IMR-90 (cell line): ENCODE measurements at regions not wholly inside any gene's neighbourhood (a gene's known extent, or its start where the extent isn't known, plus 50 kb on each side); places are given as distances from the start of the nearest gene placed in this dataset.

Source experiments
- ATAC-seq: fragments of 200-7000 bp; cut with Tn5 transposase; 2 replicates; pipeline ENCODE4 v1.9.1; 2020; ENCODE audit warnings: low read depth, mild to moderate bottlenecking, moderate library complexity
- BruUV-seq: library from RNA; stranded (reverse); fragments of 400-500 nt; replicated peaks from 2 replicates; lab custom pipeline; 2021; lab: Mats Ljungman, UMichigan
- CTCF ChIA-PET: fragments of 300-600 bp; formaldehyde crosslinking; extraction: SDS; loops from one replicate; lab custom pipeline; 2021; ENCODE audit warnings: antibody characterized with exemption; lab: Yijun Ruan, JAX
- POLR2A ChIA-PET: fragments of 300-600 bp; sonication (Branson Sonifier 250); formaldehyde crosslinking; loops from one replicate; lab custom pipeline; 2022; ENCODE audit warnings: antibody characterized with exemption; ENCODE audit not compliant: unreplicated experiment; lab: Charles Lee
- DNase-seq: peaks from one replicate; pipeline ENCODE4 v3.0.0; 2013
- H2AFZ ChIP-seq: replicated peaks from 2 replicates; pipeline ENCODE3; 2013; ENCODE audit warnings: low read length, mild to moderate bottlenecking; ENCODE audit not compliant: poor library complexity
- H2AK5ac ChIP-seq: 2 replicates; pipeline ENCODE4 v1.6.1; 2013; ENCODE audit warnings: low read depth, low read length, inconsistent platforms
- H2AK9ac ChIP-seq: replicated peaks from 2 replicates; pipeline ENCODE3; 2013; ENCODE audit warnings: mild to moderate bottlenecking, low read depth, low read length, moderate library complexity; ENCODE audit not compliant: poor library complexity
- H2BK120ac ChIP-seq: 2 replicates; pipeline ENCODE4 v1.6.1; 2013; ENCODE audit warnings: low read depth, low read length, inconsistent platforms
- H2BK15ac ChIP-seq: 3 replicates; pipeline ENCODE4 v1.6.1; 2013; ENCODE audit warnings: low read depth, low read length, inconsistent platforms
- H2BK20ac ChIP-seq: 2 replicates; pipeline ENCODE4 v1.6.1; 2013; ENCODE audit warnings: low read depth, mild to moderate bottlenecking, inconsistent platforms, low read length, moderate library complexity
- H2BK5ac ChIP-seq: 2 replicates; pipeline ENCODE4 v1.6.1; 2013; ENCODE audit warnings: mild to moderate bottlenecking, low read depth, low read length, inconsistent platforms; ENCODE audit not compliant: poor library complexity, severe bottlenecking
- H3K14ac ChIP-seq: replicated peaks from 2 replicates; pipeline ENCODE4 v1.6.1; 2013; ENCODE audit warnings: low read depth, low read length, inconsistent platforms
- H3K18ac ChIP-seq: 2 replicates; pipeline ENCODE4 v1.6.1; 2013; ENCODE audit warnings: low read depth, low read length, control low read depth
- H3K23ac ChIP-seq: 2 replicates; pipeline ENCODE4 v1.6.1; 2013; ENCODE audit warnings: low read depth, low read length, inconsistent platforms
- H3K27ac ChIP-seq: 2 replicates; pipeline ENCODE4 v1.5.1; 2013; ENCODE audit warnings: mild to moderate bottlenecking, control low read depth, low read length; ENCODE audit not compliant: insufficient read depth
- H3K27me3 ChIP-seq: 2 replicates; pipeline ENCODE4 v1.6.1; 2013; ENCODE audit warnings: low read length; ENCODE audit not compliant: control insufficient read depth, insufficient read depth
- H3K36me3 ChIP-seq: 2 replicates; pipeline ENCODE4 v1.6.1; 2013; ENCODE audit warnings: low read length, mixed read lengths; ENCODE audit not compliant: control insufficient read depth, insufficient read depth
- H3K4ac ChIP-seq: 2 replicates; pipeline ENCODE4 v1.6.1; 2013; ENCODE audit warnings: low read depth, low read length, inconsistent platforms
- H3K4me1 ChIP-seq: 2 replicates; pipeline ENCODE4 v1.6.1; 2013; ENCODE audit warnings: low read length, mixed read lengths; ENCODE audit not compliant: control insufficient read depth, insufficient read depth
- H3K4me2 ChIP-seq: 2 replicates; pipeline ENCODE4 v1.6.1; 2013; ENCODE audit warnings: low read depth, mild to moderate bottlenecking, control low read depth, low read length, moderate library complexity
- H3K4me3 ChIP-seq: 2 replicates; pipeline ENCODE4 v1.5.1; 2013; ENCODE audit warnings: low read depth, mild to moderate bottlenecking, control low read depth, low read length, moderate library complexity; ENCODE audit not compliant: insufficient read depth
- H3K56ac ChIP-seq: 2 replicates; pipeline ENCODE4 v1.6.1; 2013; ENCODE audit warnings: low read length, inconsistent platforms; ENCODE audit not compliant: insufficient read depth; ENCODE audit errors: extremely low read depth
- H3K79me1 ChIP-seq, 2 experiments: 2 replicates each; pipeline ENCODE4 v1.6.1; 2013; ENCODE audit warnings: low read length in 2 of 2, inconsistent platforms in 1 of 2, low read depth in 1 of 2
- H3K9ac ChIP-seq: 2 replicates; pipeline ENCODE4 v1.6.1; 2013; ENCODE audit warnings: low read depth, low read length, control low read depth
- H3K9me1 ChIP-seq: 2 replicates; pipeline ENCODE4 v1.6.1; 2013; ENCODE audit warnings: low read length, inconsistent platforms; ENCODE audit not compliant: insufficient read depth
- H3K9me3 ChIP-seq: 2 replicates; pipeline ENCODE4 v1.6.1; 2013; ENCODE audit warnings: low read length; ENCODE audit not compliant: control insufficient read depth, insufficient read depth
- H4K20me1 ChIP-seq: 2 replicates; pipeline ENCODE4 v1.6.1; 2013; ENCODE audit warnings: low read length, inconsistent platforms; ENCODE audit not compliant: insufficient read depth
- H4K5ac ChIP-seq: 2 replicates; pipeline ENCODE4 v1.6.1; 2013; ENCODE audit warnings: mild to moderate bottlenecking, low read depth, low read length, control low read depth
- H4K8ac ChIP-seq, 2 experiments: 2 replicates each; pipeline ENCODE4 v1.6.1; 2013; ENCODE audit warnings: low read depth in 2 of 2, low read length in 2 of 2, control low read depth in 1 of 2, inconsistent platforms in 1 of 2
- H4K91ac ChIP-seq: 2 replicates; pipeline ENCODE4 v1.6.1; 2013; ENCODE audit warnings: low read depth, low read length, inconsistent platforms; ENCODE audit not compliant: insufficient read depth
- BHLHE40 ChIP-seq: fragments of 150-350 bp; IDR thresholded peaks from 2 replicates; pipeline ENCODE4 v1.6.1; 2016; ENCODE audit warnings: mild to moderate bottlenecking, low read depth, low read length
- CEBPB ChIP-seq: IDR thresholded peaks from 2 replicates; pipeline ENCODE4 v1.6.1; 2012; ENCODE audit warnings: low read depth, low read length, improper control_type of control experiment
- CHD1 ChIP-seq: IDR thresholded peaks from 2 replicates; pipeline ENCODE4 v1.6.1; 2012; ENCODE audit warnings: low read depth, low read length, improper control_type of control experiment
- CTCF ChIP-seq: conservative IDR thresholded peaks from 2 replicates; pipeline ENCODE4 v1.5.1; 2012; ENCODE audit warnings: mild to moderate bottlenecking, low read depth, low read length, improper control_type of control experiment
- ELK1 ChIP-seq: fragments of 150-350 bp; IDR thresholded peaks from 2 replicates; pipeline ENCODE4 v1.6.1; 2016; ENCODE audit warnings: low read depth, mild to moderate bottlenecking, low read length, moderate library complexity, borderline replicate concordance
- FOS ChIP-seq: fragments of 150-350 bp; IDR thresholded peaks from 2 replicates; pipeline ENCODE4 v1.6.1; 2016; ENCODE audit warnings: low read depth, low read length
- MAFK ChIP-seq: IDR thresholded peaks from 2 replicates; pipeline ENCODE4 v1.6.1; 2012; ENCODE audit warnings: low read depth, low read length, improper control_type of control experiment
- MAZ ChIP-seq: IDR thresholded peaks from 2 replicates; pipeline ENCODE4 v1.6.1; 2012; ENCODE audit warnings: low read depth, mild to moderate bottlenecking, low read length, improper control_type of control experiment, moderate library complexity, borderline replicate concordance
- MXI1 ChIP-seq: IDR thresholded peaks from 2 replicates; pipeline ENCODE4 v1.6.1; 2012; ENCODE audit warnings: low read depth, mild to moderate bottlenecking, low read length, moderate library complexity, borderline replicate concordance
- NFE2L2 ChIP-seq: fragments of 150-350 bp; IDR thresholded peaks from 2 replicates; pipeline ENCODE4 v1.6.1; 2016; ENCODE audit warnings: low read depth, mild to moderate bottlenecking, low read length
- POLR2A ChIP-seq: IDR thresholded peaks from 2 replicates; pipeline ENCODE4 v1.6.1; 2012; ENCODE audit warnings: mild to moderate bottlenecking, low read depth, low read length
- RAD21 ChIP-seq: IDR thresholded peaks from 2 replicates; pipeline ENCODE4 v1.6.1; 2012; ENCODE audit warnings: low read length, improper control_type of control experiment
- RCOR1 ChIP-seq: IDR thresholded peaks from 2 replicates; pipeline ENCODE4 v1.6.1; 2012; ENCODE audit warnings: mild to moderate bottlenecking, low read length, improper control_type of control experiment; ENCODE audit not compliant: insufficient replicate concordance
- RFX5 ChIP-seq: IDR thresholded peaks from 2 replicates; pipeline ENCODE4 v1.8.0; 2012; ENCODE audit warnings: low read depth, mild to moderate bottlenecking, low read length, moderate library complexity
- SMC3 ChIP-seq: fragments of 150-350 bp; IDR thresholded peaks from 2 replicates; pipeline ENCODE4 v1.6.1; 2016; ENCODE audit warnings: low read depth, mild to moderate bottlenecking, antibody characterized with exemption, low read length, moderate library complexity
- USF2 ChIP-seq: fragments of 150-350 bp; IDR thresholded peaks from 2 replicates; pipeline ENCODE4 v1.6.1; 2017; ENCODE audit warnings: mild to moderate bottlenecking, antibody characterized with exemption, low read length, low read depth
- WGBS, 2 experiments: methylation state at CpG; one replicate each; pipeline versions ENCODE4 v1.1.5 to v1.1.7; 2013; ENCODE audit warnings: missing lambda C conversion rate in 2 of 2; ENCODE audit not compliant: insufficient read length in 1 of 2; ENCODE audit errors: extremely low coverage in 2 of 2; 5-methylcytosine and 5-hydroxymethylcytosine counted together
- dilution Hi-C: fragments of 300-500 bp; cut with HindIII; formaldehyde crosslinking; loops from one replicate; pipeline ENCODE4 v1.14.3; 2018; ENCODE audit warnings: low sequenced_read_pairs; ENCODE audit not compliant: unreplicated experiment
- in situ Hi-C: fragments of 300-500 bp; cut with MboI; formaldehyde crosslinking; loops from 3 replicates; pipeline ENCODE4 v1.14.3; 2019; ENCODE audit warnings: low sequenced_read_pairs, inconsistent platforms, mixed read lengths
- intact Hi-C: fragments of 100-400 bp; cut with micrococcal nuclease; formaldehyde crosslinking; loops from 2 replicates; pipeline ENCODE4 v1.10.0; 2022

GRCh38 chr6:167227984-167228383, 63.1 kb upstream of the UNC93A start:
- intact Hi-C loops (no loop called here), dilution Hi-C loops (no loop called here), in situ Hi-C loops (no loop called here)
- Histone ChIP-seq H3K4me1 (no peaks in the 10 kb centered on the region), H3K4me2 (no peak overlapping the region), H3K27ac (no peak overlapping the region), H2BK5ac (no peak overlapping the region), H2AK5ac (no peak overlapping the region), H2AFZ (no peak overlapping the region), H3K36me3 (no peaks in the 10 kb centered on the region), H4K20me1 (no peaks in the 10 kb centered on the region), H2BK120ac (no peak overlapping the region), H3K23ac (no peak overlapping the region), H3K18ac (no peak overlapping the region), H3K4ac (no peak overlapping the region), H3K56ac (no peak overlapping the region), H3K9me3 (peaks cover 5% of the 10 kb centered on the region; the same call in 1 of the 2 replicates), H3K14ac (no peak overlapping the region), H3K79me1 (no peaks in the 10 kb centered on the region), H4K5ac (no peak overlapping the region), H3K9me1 (no peaks in the 10 kb centered on the region), H3K9ac (no peak overlapping the region), H4K8ac (no peak overlapping the region), H3K4me3 (no peak overlapping the region), H2AK9ac (no peak overlapping the region), H3K27me3 (no peaks in the 10 kb centered on the region), H2BK15ac (no peak overlapping the region), H4K91ac (no peak overlapping the region), H2BK20ac (no peak overlapping the region)
- no TSS peak for BruUV-seq
- DNase-seq (no peak), ATAC-seq (no peak)
- no CpG with 5 or more reads among the region's 7 CpGs for WGBS, 2 experiments
- TF ChIP-seq CHD1 = no peak
- TF ChIP-seq POLR2A = no peak
- TF ChIP-seq FOS = no peak
- TF ChIP-seq RCOR1 = no peak
- TF ChIP-seq CTCF = no peak
- no peak for TF ChIP-seq USF2
- TF ChIP-seq RAD21 = no peak
- no peak for TF ChIP-seq SMC3
- no peak for TF ChIP-seq BHLHE40
- TF ChIP-seq MAZ = no peak
- no peak for TF ChIP-seq ELK1
- TF ChIP-seq RFX5 = no peak
- TF ChIP-seq MAFK = no peak
- TF ChIP-seq CEBPB = no peak
- TF ChIP-seq NFE2L2 = no peak
- TF ChIP-seq MXI1 = no peak
- ChIA-PET CTCF (no interaction called here), POLR2A (no interaction called here)
